ENCODE measurements at regions not wholly inside any gene's neighbourhood (a gene's known extent, or its start where the extent isn't known, plus 50 kb on each side); places are given as distances from the start of the nearest gene placed in this dataset.

- TF ChIP-seq POLR2A (IDR thresholded peaks at IDR 0.05; ENCODE audit: low read depth, low read length) (no peak), POLR2AphosphoS5 (IDR thresholded peaks at IDR 0.05; ENCODE audit: low read depth, low read length) (no peak), TAF1 (IDR thresholded peaks at IDR 0.05; ENCODE audit: low read depth, low read length) (no peak), SPI1 (IDR thresholded peaks at IDR 0.05; ENCODE audit: low read depth, low read length) (no peak)
Observed at GRCh38 chr9:82073551-82074543, 85.3 kb downstream of the SPATA31D1 start.

Data from GM12891 (cell line).